GM18508 (cell line): ENCODE measurements at regions not wholly inside any gene's neighbourhood (a gene's known extent, or its start where the extent isn't known, plus 50 kb on each side); places are given as distances from the start of the nearest gene placed in this dataset.

Source experiments
- ATAC-seq: cut with Tn5 transposase; IDR thresholded peaks from one replicate; pipeline ENCODE4 v1.9.1; 2021; ENCODE audit warnings: moderate number of reproducible peaks; ENCODE audit not compliant: insufficient read depth, unreplicated experiment

DNA sequence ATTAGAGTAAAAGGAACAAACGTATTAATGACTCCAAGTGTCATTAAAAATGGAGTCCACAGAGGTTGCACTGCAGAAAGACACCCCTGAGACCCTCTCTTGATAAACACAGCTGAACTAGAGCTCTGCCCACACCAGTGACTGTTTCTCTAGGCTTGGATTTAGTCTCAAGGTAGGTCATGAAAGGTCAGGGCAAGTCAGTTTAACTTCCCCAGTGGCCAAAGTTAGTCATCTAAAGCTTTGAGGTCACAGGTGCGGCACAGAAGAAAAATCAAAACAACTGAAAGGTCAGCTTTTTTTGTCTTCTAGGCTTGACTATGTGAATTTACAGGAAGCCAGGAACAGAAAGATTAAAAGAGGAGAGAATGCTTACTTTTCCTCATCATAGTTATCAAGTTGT, 749.6 kb downstream of the RAB28 start:
- no peak for ATAC-seq

DNA sequence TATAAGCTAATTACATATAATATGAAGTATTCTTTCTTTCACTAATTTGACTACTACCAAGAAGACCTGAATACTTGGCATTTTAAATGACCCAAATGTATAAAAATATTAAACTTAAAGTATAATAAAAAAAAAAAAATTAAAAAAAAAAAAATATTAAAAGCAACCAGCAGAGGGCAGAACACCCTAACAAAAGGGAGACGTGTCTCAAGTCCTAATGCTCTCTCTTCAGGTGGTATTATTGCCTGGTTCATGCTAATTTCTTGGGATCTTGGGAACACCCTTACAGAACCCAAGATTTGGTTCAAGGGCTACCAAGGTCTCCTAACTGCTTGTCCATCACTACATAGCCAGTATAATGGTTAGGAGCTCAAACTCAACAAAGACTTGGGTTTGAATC, 754.8 kb downstream of the RAB28 start:
- ATAC-seq, result no peak

DNA sequence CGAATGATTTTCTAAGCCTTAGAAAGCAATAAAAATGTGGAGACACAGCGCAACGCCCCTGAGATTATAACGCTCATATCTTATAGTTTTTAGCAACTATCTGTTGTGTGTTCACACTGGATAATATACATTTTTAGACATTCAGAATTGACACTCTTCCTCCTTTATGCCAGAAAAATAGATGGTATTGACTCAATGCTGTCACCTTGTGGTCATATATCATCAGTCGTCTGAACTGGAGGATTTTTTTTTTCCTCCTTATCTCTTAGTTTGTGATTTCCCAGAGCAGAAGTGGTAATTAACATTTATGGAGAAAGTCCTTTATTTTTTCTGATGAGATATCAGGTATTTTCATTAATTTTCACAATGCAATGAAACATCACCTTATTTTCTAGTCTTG, 759.6 kb downstream of the RAB28 start:
- no peak for ATAC-seq

DNA sequence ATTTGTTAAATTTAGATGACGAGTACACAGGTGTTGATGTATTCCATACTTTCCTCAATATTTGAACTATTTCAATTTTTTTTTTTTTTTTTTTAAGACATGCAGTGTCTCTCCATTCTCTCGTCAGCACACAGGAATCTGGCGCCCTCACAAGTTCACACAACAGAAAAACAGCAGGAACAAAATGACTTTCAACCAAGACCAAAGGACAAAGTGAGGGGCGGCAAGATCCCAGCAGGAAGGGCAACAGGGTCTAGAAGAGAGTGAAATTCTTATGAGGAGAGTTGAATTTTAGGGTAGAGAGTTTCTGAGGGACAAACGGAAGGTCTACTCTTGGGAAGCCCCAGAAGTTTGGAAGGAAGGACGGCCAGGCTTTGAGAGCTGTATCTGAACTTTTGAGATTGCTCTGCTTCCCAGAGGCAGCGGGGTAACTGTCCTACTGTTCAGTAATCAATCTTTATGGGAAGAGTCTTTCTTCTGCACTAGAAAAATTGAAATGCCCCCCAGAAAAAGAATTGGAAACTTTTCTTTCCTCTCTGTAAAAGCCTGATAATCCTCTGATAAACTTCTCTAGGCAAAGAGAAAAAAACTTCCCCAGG, 760.2 kb downstream of the RAB28 start:
- no peak for ATAC-seq

DNA sequence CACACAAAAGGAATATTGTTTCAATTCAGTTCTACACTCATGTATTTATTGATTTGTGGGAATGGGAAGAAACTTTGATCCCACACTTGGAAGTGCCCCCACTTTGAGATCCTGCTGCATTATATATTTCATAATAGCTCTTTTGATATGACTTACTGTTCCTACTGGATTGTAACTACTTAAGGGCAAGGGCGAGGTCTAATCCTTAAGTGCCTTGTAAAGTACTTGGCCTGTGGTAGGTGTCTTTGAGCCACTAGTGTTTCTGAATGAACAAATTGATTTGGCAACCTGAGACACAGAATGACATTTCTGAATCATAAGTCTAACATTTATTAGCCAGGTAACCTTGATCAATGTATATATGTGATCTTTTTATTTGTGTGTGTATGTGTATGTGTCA, 767.2 kb downstream of the RAB28 start:
- no peak for ATAC-seq

DNA sequence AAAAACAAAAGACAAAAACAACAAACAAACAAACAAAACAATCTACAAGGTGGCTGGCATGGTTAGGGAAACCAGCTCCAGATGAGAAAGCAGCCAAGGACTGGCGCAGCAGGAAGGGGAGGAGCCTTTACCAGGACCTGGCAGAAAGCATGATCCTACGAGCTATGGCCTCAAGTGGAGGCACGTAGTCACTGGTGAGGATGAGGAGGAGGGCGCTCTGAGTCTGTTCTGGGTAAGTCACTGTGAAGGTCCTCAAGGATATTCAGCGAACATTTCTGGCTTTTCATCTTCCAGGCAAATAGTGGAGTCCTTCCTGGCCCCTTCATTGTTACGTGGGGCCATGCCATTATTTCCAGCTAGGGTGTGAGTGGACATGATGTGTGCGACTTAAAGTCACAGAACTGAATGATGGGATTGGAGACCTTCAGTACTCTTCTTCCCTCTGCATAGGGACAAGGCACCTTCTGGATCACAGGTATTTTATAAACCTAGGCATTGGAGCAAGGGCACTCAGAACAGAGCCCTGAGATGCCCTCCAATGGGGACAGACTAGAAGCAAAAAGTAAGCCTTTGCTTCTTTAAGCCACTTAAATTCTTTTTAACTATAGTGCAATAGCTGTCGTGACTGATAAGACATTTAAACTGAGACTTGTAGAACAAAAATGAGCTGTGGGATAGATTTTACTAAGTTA, 771.3 kb downstream of the RAB28 start:
- ATAC-seq, result no peak

DNA sequence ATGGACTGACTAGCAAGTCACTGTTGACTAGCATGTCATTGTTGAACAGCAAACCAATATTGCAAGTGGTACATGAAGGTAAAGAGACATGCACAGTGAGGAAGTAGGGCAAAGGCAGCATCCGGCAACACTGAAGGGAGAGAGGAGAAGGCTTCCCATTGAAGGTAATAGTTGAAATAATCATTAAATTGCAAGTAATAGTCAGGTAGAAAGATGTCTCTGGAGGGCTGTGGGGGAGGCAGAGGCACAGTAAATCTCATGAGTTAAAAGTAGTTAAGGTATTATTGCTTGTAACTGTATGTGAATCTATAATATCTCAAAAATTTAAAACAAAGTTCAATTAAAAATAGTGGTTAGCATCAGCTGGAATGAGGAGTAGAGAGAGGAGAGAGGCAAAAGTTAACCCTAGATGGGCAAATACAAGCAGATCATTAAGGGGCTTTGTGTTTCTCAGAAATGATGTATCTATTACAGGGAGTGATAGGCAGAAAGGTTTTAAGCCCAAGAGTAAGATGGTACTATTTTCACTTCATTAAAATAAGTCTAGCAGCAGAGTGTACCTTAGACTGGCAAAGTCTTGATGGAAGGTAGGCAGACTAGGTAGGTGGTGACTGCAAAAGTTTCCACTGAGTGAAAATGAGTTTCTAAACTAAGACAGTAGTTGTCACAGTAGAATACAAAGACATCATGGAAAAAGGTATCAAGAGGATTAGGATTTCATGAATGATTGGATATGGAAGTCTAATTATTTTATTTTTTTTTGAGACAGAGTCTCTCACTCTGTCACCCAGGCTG, 776.6 kb downstream of the RAB28 start:
- no peak for ATAC-seq

DNA sequence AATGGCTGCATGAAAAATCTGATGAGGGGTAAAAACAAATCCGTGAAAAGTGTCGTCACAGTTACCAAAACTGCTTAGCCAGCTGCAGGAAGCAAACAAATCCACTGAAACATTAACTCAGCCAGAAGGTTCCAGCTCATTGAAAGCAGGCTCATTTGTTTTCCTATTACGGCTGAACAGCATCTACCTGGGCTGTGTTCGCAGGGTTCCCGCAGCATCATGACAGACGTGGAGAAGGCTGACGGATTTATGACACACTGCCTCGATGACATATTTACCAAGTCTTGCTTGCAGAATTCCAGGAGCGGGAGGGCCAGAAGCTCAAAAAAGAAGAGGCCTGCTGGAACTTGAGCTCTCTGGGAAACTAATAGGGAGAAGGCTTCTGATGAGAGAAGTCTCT, 781.1 kb downstream of the RAB28 start:
- ATAC-seq, result no peak

DNA sequence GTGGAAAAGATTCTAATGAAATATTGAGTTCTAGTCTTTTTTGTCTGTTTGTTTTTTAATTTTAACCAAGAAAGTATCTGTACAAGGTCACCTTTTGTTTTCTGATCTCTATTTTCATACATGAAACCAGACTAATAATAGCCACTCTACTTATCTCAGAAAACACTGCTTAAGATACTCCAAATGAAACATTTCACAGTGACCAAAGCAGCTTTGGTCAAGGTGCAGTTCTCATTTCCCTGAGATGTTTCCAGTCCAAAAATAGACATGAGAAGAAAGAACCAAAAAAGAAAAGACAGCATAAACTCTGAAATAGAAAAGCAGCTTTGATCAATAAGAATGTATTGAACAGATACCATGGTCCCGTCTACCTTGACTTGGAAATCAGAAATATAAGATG, 782.8 kb downstream of the RAB28 start:
- ATAC-seq, result no peak

DNA sequence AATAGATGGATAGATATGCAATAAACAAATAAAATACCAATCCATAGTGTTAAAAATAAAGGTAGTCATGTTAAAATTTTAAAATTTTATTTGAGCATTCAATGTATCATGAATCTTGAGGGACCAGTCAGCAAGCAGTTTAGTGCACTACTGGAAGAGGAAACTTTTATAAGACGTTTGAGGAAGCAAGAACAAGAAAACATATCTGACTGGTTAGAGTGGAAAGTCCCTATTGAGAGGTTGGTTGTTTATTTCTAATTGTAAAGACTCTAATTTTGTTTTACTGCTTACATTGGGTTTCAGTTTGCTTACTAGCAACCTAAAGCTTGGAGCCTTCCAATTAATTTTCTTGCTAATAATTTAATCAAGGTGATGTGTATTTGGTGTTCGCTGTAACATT, 786.2 kb downstream of the RAB28 start:
- ATAC-seq, result no peak

DNA sequence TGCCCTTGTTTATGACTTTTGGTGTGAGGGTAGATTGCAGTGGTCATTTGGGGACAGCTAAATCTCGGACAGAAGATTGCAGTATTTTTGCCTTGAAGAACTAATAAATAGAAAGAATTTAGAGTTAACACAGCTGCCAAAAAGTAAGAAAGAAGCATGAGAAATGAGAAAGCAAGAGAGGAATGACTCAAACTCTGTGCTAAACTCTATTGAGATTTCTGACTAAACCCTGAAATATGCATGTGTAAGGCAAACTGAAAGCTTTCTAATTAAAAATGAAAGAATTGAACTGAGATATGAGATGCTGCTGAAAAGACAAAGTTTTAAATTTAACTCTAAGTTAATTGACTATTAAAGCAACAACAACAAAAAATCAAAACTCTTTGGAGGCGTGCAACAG, 791.3 kb downstream of the RAB28 start:
- no peak for ATAC-seq

DNA sequence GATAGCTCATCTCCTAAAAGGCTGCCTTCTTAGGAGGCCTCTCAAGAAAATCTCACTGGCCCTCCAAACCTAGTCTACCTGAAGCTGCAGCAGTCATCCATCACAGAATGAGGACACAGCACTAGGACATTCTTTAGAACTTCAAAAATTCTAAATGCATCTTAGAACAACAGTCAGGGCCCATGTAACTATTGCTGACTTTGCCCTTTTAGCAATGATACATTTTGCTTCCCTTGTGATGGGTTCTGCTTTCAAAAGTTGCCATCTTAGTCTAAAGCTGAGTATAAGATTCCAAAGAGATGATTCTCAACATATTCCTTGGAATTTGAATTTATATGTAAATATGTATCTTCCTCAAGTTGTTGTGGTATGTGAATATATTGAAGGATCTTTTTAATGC, 793.0 kb downstream of the RAB28 start:
- no peak for ATAC-seq

DNA sequence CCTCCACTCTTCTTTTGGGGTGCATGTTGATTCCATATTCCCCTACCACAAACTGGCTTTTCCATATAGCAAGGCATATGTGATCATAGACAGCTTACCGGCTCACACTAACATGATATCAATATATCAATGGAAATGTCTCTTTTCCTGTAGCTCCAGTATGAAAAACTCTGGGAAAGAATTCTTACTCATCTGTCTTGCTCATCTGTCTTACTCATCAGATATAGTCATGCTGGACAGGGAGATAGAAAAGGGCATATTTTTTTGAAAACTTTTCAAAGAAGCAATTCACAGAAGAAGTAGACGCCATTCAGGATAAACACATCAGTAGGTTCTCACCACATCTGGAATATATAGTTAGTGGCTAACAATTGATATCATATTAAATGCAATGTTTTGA, 794.7 kb downstream of the RAB28 start:
- ATAC-seq, result no peak

DNA sequence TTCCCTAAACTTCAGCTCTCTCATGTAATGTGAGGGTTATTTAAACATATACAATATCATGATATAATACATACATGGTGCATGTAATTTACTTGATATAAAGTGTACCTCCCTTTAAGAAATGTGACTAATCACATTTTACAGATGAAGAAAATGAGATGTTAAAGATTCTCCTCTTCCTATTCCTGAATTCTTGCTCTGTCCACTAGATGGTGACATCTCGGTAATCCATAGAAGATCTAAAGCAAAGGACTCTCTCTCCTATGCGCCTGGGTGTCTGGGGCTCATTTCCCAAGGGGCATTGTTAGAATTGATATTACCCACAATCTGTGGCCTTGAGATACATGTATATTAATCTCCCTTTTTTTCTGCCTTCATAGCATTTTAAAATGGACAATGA, 804.9 kb downstream of the RAB28 start:
- ATAC-seq, result no peak

DNA sequence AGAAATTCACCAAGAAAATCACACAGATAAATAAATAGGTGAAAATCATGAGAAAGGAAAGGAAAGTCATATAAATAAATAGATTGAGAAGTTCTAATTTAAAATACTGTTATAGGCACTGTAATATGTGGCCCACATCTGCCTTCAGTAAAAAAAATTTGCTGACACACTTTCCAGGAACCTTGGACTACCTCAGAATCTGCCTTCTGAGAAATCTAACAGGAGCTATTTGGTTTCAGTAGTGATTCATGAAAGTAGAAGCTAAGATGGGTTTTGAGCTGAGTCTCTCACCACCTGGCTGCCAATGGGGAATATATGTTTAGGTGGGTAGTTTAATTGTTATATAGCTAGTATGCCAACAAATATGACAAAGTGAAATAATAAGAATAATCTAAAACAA, 810.0 kb downstream of the RAB28 start:
- ATAC-seq, result no peak

DNA sequence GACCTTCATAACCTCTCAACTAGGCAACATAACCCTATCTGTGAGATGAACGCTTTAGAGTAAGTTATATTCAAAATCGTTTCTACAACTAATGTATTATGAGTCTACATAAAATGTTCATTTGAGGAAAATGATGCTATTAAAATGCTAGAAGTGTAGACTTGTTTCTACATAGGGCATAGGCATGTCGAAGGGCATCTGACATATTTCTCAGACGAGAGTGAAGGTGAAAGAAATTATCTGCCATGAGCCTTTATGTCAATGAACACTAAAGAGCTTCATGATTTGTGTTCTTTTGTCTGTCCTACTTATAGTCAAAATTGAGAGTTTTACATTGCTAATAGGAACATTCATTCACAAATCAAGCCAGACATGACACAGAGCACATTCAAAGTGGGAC, 811.8 kb downstream of the RAB28 start:
- ATAC-seq, result no peak

DNA sequence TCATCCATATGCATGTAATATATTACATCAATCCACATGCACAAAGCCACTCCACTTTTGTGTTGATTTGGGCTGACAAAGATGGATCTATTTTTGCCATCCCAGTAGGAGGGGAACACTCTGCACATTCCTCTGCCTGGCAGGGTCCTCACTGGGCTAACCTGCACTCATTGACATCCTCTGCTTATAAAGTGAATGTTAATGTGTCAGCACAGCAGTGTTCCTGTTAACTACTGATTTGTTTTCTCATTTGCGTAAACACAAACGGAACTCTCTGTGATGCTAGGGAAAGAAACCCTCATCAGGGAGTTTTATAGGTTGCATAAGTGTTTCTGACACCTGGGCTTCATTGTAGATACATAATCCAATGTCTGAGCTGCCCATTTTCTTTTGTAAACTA, 826.0 kb downstream of the RAB28 start:
- no peak for ATAC-seq

DNA sequence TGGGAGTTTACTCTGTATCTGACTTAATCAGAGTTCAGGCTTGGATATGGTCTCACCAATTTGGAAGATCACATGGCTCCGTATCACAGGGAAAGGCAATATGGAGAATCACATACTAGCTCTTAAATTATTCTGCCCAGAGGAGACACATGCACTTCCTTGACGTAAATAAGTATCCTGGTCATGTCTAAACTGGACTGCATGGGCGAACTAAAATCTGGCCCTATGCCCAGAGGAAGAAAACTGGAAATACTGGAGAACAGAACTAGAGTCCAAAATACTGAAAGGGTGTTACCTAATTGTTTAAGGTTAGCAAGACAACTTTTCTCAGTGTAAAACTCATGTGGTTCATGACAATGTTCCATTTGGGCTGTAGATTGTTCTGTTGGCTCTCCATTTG, 832.3 kb downstream of the RAB28 start:
- ATAC-seq, result no peak

DNA sequence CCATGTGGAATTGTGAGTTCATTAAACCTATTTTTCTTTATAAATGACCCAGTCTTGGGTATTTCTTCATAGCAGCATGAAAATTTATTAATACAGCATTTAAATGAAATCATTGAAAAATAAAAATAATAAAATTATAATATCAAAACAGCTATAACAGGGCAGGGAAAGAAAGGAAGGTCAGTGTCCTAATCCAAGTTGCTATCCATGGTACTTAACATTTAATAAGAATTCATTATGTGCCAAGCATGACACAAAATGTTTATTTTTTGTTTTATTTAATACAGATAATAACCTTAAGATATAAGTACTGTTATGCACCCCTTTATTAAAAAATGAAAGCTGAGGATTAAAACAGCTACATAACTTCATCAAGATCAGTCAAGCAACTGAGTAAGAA, 838.4 kb downstream of the RAB28 start:
- no peak for ATAC-seq

DNA sequence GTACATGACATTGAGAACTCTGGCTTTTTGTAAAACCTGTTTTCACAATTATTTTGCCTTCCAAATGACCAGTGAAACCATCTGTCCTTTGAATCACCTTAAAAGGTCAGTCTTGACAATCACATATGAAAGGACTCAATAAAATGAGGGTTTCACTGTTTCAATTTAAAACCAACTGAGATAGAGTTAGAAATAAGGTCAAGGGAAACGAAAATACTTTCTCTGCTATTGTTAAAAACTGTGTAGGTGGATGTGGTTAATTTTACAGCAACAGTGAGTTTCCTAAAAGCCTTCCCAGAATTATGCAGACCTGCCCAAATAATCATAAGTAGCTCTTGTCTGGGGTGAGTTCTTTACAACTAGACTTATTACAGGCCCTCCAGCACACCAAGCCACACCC, 839.9 kb downstream of the RAB28 start:
- no peak for ATAC-seq

DNA sequence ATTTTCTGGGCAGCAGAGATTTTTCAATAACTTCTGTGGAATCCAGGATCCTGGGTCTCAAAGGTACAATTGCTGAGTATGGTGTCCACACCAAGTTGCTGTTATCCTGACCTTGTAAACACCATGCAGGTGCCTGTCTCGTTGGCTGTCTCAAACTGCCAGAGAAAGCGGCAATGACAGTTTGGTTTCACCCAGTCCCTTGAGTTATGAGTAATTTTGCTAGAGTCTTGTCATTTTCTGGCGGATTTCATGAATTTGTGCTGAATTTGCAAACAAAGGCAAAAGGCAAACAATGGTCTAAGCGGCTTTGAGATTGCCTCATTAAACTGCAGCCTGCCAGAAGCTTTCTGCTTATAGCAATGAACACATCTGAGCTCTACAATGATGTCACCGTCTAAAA, 847.9 kb downstream of the RAB28 start:
- no peak for ATAC-seq

DNA sequence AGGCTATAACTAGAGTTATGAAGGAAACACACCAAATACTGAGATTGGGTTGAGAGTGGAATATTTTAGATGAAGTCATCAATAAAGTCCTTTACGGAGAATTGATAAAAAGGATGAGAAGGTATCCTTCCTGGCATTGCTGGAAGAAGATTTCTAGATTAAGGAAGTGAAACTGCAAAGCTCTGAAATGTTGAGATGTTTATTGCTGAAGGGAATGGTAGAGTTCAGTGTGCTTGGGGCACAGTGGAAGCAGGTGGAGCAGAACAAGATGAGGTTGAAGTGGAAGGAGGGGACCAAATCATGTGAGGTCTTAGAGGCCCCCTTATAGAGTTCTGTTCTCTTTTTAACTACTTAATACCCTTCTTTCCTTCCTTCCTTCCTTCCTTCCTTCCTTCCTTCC, 848.5 kb downstream of the RAB28 start:
- no peak for ATAC-seq
